Stomach (tissue), 4 donors: ENCODE measurements at regions not wholly inside any gene's neighbourhood (a gene's known extent, or its start where the extent isn't known, plus 50 kb on each side); places are given as distances from the start of the nearest gene placed in this dataset.

Experiments
- CTCF ChIP-seq, 7 experiments: fragments of 450-650 bp in 4 of 7; fragments of 200-600 bp in 3 of 7; sonication (generic) in 3 of 7; IDR thresholded peaks; one replicate each; pipeline ENCODE4 v1.5.1; 2016 to 2019; ENCODE audit warnings: antibody characterized with exemption in 7 of 7, control low read depth in 2 of 7, mild to moderate bottlenecking in 1 of 7
- EP300 ChIP-seq: sonication (generic); formaldehyde crosslinking; IDR thresholded peaks from one replicate; pipeline ENCODE4 v1.6.1; 2017; ENCODE audit warnings: antibody characterized with exemption
- POLR2A ChIP-seq, 4 donors: fragments of 450-650 bp; IDR thresholded peaks; one replicate each; pipeline ENCODE4 v1.6.1; 2016; ENCODE audit warnings: antibody characterized with exemption in 4 of 4, control low read depth in 2 of 4, mild to moderate bottlenecking in 1 of 4, moderate library complexity in 1 of 4

GRCh38 chr2:78564666-78565065, 460.8 kb upstream of the REG3G start:
- no peak for TF ChIP-seq POLR2A (IDR thresholded peaks at IDR 0.05)
- no peak for TF ChIP-seq CTCF (IDR thresholded peaks at IDR 0.05)
- no peak for TF ChIP-seq EP300
